Testis (tissue), 2 donors: ENCODE measurements at regions not wholly inside any gene's neighbourhood (a gene's known extent, or its start where the extent isn't known, plus 50 kb on each side); places are given as distances from the start of the nearest gene placed in this dataset.

Experiments used
- POLR2A ChIP-seq: fragments of 450-650 bp; IDR thresholded peaks from one replicate; pipeline ENCODE4 v1.6.1; 2017; ENCODE audit warnings: antibody characterized with exemption, mild to moderate bottlenecking, moderate library complexity
- TF ChIP-seq, protein P1 (sequence below), 3 experiments: fragments of 450-650 bp in 2 of 3; fragments of 200-600 bp in 1 of 3; sonication (generic) in 1 of 3; IDR thresholded peaks; one replicate each; pipeline ENCODE4 v1.5.1; 2016 to 2019; ENCODE audit warnings: antibody characterized with exemption in 3 of 3, mild to moderate bottlenecking in 2 of 3, moderate library complexity in 1 of 3

DNA sequence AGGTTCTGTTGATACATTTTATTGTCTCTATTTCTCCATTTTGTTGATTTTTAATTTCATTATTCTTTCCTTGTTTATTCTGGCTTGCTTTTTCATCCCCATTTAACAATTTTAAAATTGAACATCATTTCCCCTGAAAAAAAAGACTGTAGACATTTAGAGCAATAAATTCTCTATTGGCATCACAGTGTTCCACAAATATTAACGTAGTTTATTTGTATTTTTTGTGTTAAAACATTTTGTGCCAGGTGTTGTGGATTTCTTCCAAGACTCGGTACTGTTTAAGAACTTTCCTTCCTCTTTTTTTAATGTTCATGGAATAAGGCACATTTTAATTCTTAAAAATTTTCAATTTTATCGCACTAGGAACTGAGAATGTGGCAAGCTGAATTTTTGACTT lies 156.1 kb upstream of the NPY start:
- TF ChIP-seq, protein P1, sequence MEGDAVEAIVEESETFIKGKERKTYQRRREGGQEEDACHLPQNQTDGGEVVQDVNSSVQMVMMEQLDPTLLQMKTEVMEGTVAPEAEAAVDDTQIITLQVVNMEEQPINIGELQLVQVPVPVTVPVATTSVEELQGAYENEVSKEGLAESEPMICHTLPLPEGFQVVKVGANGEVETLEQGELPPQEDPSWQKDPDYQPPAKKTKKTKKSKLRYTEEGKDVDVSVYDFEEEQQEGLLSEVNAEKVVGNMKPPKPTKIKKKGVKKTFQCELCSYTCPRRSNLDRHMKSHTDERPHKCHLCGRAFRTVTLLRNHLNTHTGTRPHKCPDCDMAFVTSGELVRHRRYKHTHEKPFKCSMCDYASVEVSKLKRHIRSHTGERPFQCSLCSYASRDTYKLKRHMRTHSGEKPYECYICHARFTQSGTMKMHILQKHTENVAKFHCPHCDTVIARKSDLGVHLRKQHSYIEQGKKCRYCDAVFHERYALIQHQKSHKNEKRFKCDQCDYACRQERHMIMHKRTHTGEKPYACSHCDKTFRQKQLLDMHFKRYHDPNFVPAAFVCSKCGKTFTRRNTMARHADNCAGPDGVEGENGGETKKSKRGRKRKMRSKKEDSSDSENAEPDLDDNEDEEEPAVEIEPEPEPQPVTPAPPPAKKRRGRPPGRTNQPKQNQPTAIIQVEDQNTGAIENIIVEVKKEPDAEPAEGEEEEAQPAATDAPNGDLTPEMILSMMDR (IDR thresholded peaks at IDR 0.05), result no peak
- no peak for TF ChIP-seq POLR2A
